HG03571 (cell line): ENCODE measurements at regions not wholly inside any gene's neighbourhood (a gene's known extent, or its start where the extent isn't known, plus 50 kb on each side); places are given as distances from the start of the nearest gene placed in this dataset.

ENCODE experiments used
- ATAC-seq: cut with Tn5 transposase; IDR thresholded peaks from one replicate; pipeline ENCODE4 v1.9.1; 2021; ENCODE audit not compliant: unreplicated experiment

GRCh38 chr18:77818328-77818727 lies 568.7 kb downstream of the GALR1 start:
- no peak for ATAC-seq

- ATAC-seq, result no peak
Measured at GRCh38 chr18:77820472-77820871, 570.8 kb downstream of the GALR1 start.

- ATAC-seq, result no peak
Measured at GRCh38 chr18:77821892-77822291, 572.2 kb downstream of the GALR1 start.

GRCh38 chr18:77822632-77823031 lies 573.0 kb downstream of the GALR1 start:
- ATAC-seq, result no peak

GRCh38 chr18:77833807-77834206 lies 584.2 kb downstream of the GALR1 start:
- no peak for ATAC-seq

- no peak for ATAC-seq
Measured at GRCh38 chr18:77851802-77852201, 602.2 kb downstream of the GALR1 start.

GRCh38 chr18:77853859-77854258 lies 604.2 kb downstream of the GALR1 start:
- no peak for ATAC-seq

GRCh38 chr18:77857678-77858655 lies 608.3 kb downstream of the GALR1 start:
- ATAC-seq, result no peak

- ATAC-seq, result no peak
Measured at GRCh38 chr18:77859634-77860033, 610.0 kb downstream of the GALR1 start.

- ATAC-seq, result no peak
Measured at GRCh38 chr18:77862066-77862757, 612.6 kb downstream of the GALR1 start.

GRCh38 chr18:77865853-77866252 lies 616.2 kb downstream of the GALR1 start:
- ATAC-seq, result no peak

- no peak for ATAC-seq
Measured at GRCh38 chr18:77866351-77866750, 616.7 kb downstream of the GALR1 start.

- no peak for ATAC-seq
Measured at GRCh38 chr18:77870199-77870598, 620.6 kb downstream of the GALR1 start.

- no peak for ATAC-seq
Measured at GRCh38 chr18:77870894-77871293, 621.2 kb downstream of the GALR1 start.

GRCh38 chr18:77872166-77872565 lies 622.5 kb downstream of the GALR1 start:
- ATAC-seq, result no peak

- ATAC-seq, result no peak
Measured at GRCh38 chr18:77876319-77876865, 626.7 kb downstream of the GALR1 start.

- ATAC-seq, result no peak
Measured at GRCh38 chr18:77879829-77880228, 630.2 kb downstream of the GALR1 start.

- no peak for ATAC-seq
Measured at GRCh38 chr18:77884454-77884853, 634.8 kb downstream of the GALR1 start.

GRCh38 chr18:77894060-77894459 lies 644.4 kb downstream of the GALR1 start:
- ATAC-seq, result no peak

GRCh38 chr18:77895250-77895649 lies 645.6 kb downstream of the GALR1 start:
- no peak for ATAC-seq

- ATAC-seq, result no peak
Measured at GRCh38 chr18:77896586-77897252, 647.1 kb downstream of the GALR1 start.
